Caco-2 (cell line): ENCODE measurements at regions not wholly inside any gene's neighbourhood (a gene's known extent, or its start where the extent isn't known, plus 50 kb on each side); places are given as distances from the start of the nearest gene placed in this dataset.

ENCODE experiments used
- BruUV-seq: library from RNA; stranded (reverse); fragments of 400-500 nt; replicated peaks from 2 replicates; lab custom pipeline; 2021; lab: Mats Ljungman, UMichigan
- CTCF ChIA-PET: fragments of 300-600 bp; sonication (Branson Sonifier 250); formaldehyde crosslinking; loops from one replicate; lab custom pipeline; 2022; ENCODE audit warnings: antibody characterized with exemption; lab: Charles Lee
- POLR2A ChIA-PET: fragments of 300-600 bp; sonication (Branson Sonifier 250); formaldehyde crosslinking; loops from one replicate; lab custom pipeline; 2022; ENCODE audit warnings: antibody characterized with exemption; lab: Charles Lee
- DNase-seq, 2 experiments: peaks; one replicate each; pipeline versions ENCODE4 v3.0.0 to v3.0.0-alpha.2; 2020 to 2022
- H3K27me3 ChIP-seq: replicated peaks from 2 replicates; pipeline ENCODE4 v1.6.0; 2011; ENCODE audit warnings: low read length; ENCODE audit not compliant: control insufficient read depth, insufficient read depth
- H3K36me3 ChIP-seq: 2 replicates; pipeline ENCODE4 v1.5.1; 2011; ENCODE audit warnings: low read length; ENCODE audit not compliant: control insufficient read depth, insufficient read depth
- H3K4me1 ChIP-seq: fragments of 250-450 bp; sonication (Bioruptor Pico); 2 replicates; pipeline ENCODE4 v1.5.1; 2020; ENCODE audit warnings: mild to moderate bottlenecking
- H3K4me3 ChIP-seq: 2 replicates; pipeline ENCODE4 v1.5.1; 2011; ENCODE audit warnings: low read depth, mild to moderate bottlenecking, control low read depth, low read length
- H3K9me3 ChIP-seq: fragments of 250-450 bp; sonication (Bioruptor Pico); 2 replicates; pipeline ENCODE4 v1.5.1; 2020; ENCODE audit warnings: mild to moderate bottlenecking, moderate library complexity
- H3K27ac Mint-ChIP-seq: one replicate; pipeline ENCODE4 v1.8.0; 2022; ENCODE audit warnings: mixed read lengths; ENCODE audit not compliant: unreplicated experiment
- H3K27me3 Mint-ChIP-seq: one replicate; pipeline ENCODE4 v1.8.0; 2022; ENCODE audit warnings: mixed read lengths; ENCODE audit not compliant: insufficient read depth, unreplicated experiment
- H3K36me3 Mint-ChIP-seq: one replicate; pipeline ENCODE4 v1.8.0; 2022; ENCODE audit warnings: mild to moderate bottlenecking, mixed read lengths; ENCODE audit not compliant: insufficient read depth, unreplicated experiment
- H3K4me1 Mint-ChIP-seq: one replicate; pipeline ENCODE4 v1.8.0; 2022; ENCODE audit warnings: low read depth, mixed read lengths; ENCODE audit not compliant: unreplicated experiment
- H3K4me3 Mint-ChIP-seq: one replicate; pipeline ENCODE4 v1.8.0; 2022; ENCODE audit warnings: mild to moderate bottlenecking, moderate library complexity, mixed read lengths; ENCODE audit not compliant: unreplicated experiment
- H3K9me3 Mint-ChIP-seq: one replicate; pipeline ENCODE4 v1.8.0; 2022; ENCODE audit warnings: mixed read lengths; ENCODE audit not compliant: unreplicated experiment
- CTCF ChIP-seq, 2 experiments: fragments of 200-600 bp in 1 of 2; IDR thresholded peaks; 1 replicate in 1 of 2; 2 replicates in 1 of 2; pipeline versions ENCODE4 v1.5.1 to v1.8.0; 2011 to 2022; ENCODE audit warnings: antibody characterized with exemption in 1 of 2, control low read depth in 1 of 2, inconsistent platforms in 1 of 2, low read depth in 1 of 2, low read length in 1 of 2, mild to moderate bottlenecking in 1 of 2, moderate library complexity in 1 of 2; ENCODE audit not compliant: insufficient read depth in 1 of 2, severe bottlenecking in 1 of 2, unreplicated experiment in 1 of 2
- intact Hi-C: fragments of 100-400 bp; cut with micrococcal nuclease; formaldehyde crosslinking; loops from one replicate; pipeline ENCODE4 v1.10.0; 2022; ENCODE audit not compliant: unreplicated experiment

- Histone ChIP-seq H3K4me3 (no peak overlapping the region), H3K4me1 (no peaks in the 10 kb centered on the region), H3K36me3 (no peaks in the 10 kb centered on the region), H3K9me3 (0 out of 2 replicates have a peak, but pooled peaks cover 4% of the 10 kb centered on the region), H3K27me3 (no peaks in the 10 kb centered on the region)
- Mint-ChIP-seq H3K27ac (no peak overlapping the region), H3K36me3 (no peaks in the 10 kb centered on the region), H3K4me3 (no peak overlapping the region), H3K4me1 (no peaks in the 10 kb centered on the region), H3K27me3 (peaks cover 13% of the 10 kb centered on the region), H3K9me3 (peaks cover 13% of the 10 kb centered on the region)
- no TSS peak for BruUV-seq
- POLR2A ChIA-PET, result no interaction called here
- CTCF ChIA-PET, result interaction anchor here (0.8 kb wide), 1 partner anchor 310 kb away, joined by 3 read pairs; no protein-coding TSS in a partner anchor
- no peak for TF ChIP-seq CTCF (IDR thresholded peaks at IDR 0.05; ENCODE audit: insufficient read depth in 1 of 2, low read depth in 1 of 2, low read length in 1 of 2, severe bottlenecking in 1 of 2, unreplicated experiment in 1 of 2)
- intact Hi-C loops, result no loop called here
- no peak for DNase-seq
Observed at GRCh38 chr20:51284176-51284575, 258.3 kb downstream of the NFATC2 start.

- DNase-seq, result no peak
- POLR2A ChIA-PET, result no interaction called here
- no peak overlapping the region for H3K4me3 ChIP-seq
- CTCF ChIA-PET, result no interaction called here
- Mint-ChIP-seq H3K9me3 (peaks cover 14% of the 10 kb centered on the region), H3K36me3 (no peaks in the 10 kb centered on the region), H3K27me3 (peaks cover 19% of the 10 kb centered on the region), H3K4me1 (no peaks in the 10 kb centered on the region), H3K27ac (no peak overlapping the region), H3K4me3 (no peak overlapping the region)
- intact Hi-C loops, result no loop called here
- no peak for TF ChIP-seq CTCF (IDR thresholded peaks at IDR 0.05; ENCODE audit: insufficient read depth in 1 of 2, low read depth in 1 of 2, low read length in 1 of 2, severe bottlenecking in 1 of 2, unreplicated experiment in 1 of 2)
- H3K9me3 ChIP-seq, result no peaks in the 10 kb centered on the region
- H3K36me3 ChIP-seq, result no peaks in the 10 kb centered on the region
- H3K4me1 ChIP-seq, result no peaks in the 10 kb centered on the region
- H3K27me3 ChIP-seq, result no peaks in the 10 kb centered on the region
- BruUV-seq, result no TSS peak
Observed at GRCh38 chr20:51281521-51281920, 258.6 kb upstream of the KCNG1 start.

- intact Hi-C loops, result no loop called here
- no peak for TF ChIP-seq CTCF (IDR thresholded peaks at IDR 0.05; ENCODE audit: insufficient read depth in 1 of 2, low read depth in 1 of 2, low read length in 1 of 2, severe bottlenecking in 1 of 2, unreplicated experiment in 1 of 2)
Observed at GRCh38 chr20:51280047-51280446, 257.1 kb upstream of the KCNG1 start.

More at GRCh38 chr20:51280047-51280446, 257.1 kb upstream of the KCNG1 start:
- Mint-ChIP-seq H3K27ac (no peak overlapping the region), H3K4me1 (no peaks in the 10 kb centered on the region), H3K36me3 (no peaks in the 10 kb centered on the region), H3K4me3 (no peak overlapping the region), H3K9me3 (peaks cover 14% of the 10 kb centered on the region), H3K27me3 (peaks cover 23% of the 10 kb centered on the region)
- H3K9me3 ChIP-seq, result no peaks in the 10 kb centered on the region
- no peak for DNase-seq
- no peak overlapping the region for H3K4me3 ChIP-seq
- no peaks in the 10 kb centered on the region for H3K4me1 ChIP-seq
- CTCF ChIA-PET, result interaction anchor here (1.1 kb wide), 1 partner anchor 293 kb away, joined by 3 read pairs; no protein-coding TSS in a partner anchor
- no peaks in the 10 kb centered on the region for H3K27me3 ChIP-seq
- BruUV-seq, result no TSS peak
- POLR2A ChIA-PET, result no interaction called here
- no peaks in the 10 kb centered on the region for H3K36me3 ChIP-seq
